HG03342 (cell line): ENCODE measurements at regions not wholly inside any gene's neighbourhood (a gene's known extent, or its start where the extent isn't known, plus 50 kb on each side); places are given as distances from the start of the nearest gene placed in this dataset.
A peak's percentile ranks its signal among the peaks of the same experiment; 100 is the strongest.
"Not testable (repeated sequence)": the region's sequence is repeated elsewhere in the genome, so short reads cannot be mapped to it uniquely, and the experiment has no call there.

Source experiments
- ATAC-seq: cut with Tn5 transposase; IDR thresholded peaks from one replicate; pipeline ENCODE4 v1.9.1; 2021; ENCODE audit warnings: mild to moderate bottlenecking, moderate library complexity; ENCODE audit not compliant: unreplicated experiment

DNA sequence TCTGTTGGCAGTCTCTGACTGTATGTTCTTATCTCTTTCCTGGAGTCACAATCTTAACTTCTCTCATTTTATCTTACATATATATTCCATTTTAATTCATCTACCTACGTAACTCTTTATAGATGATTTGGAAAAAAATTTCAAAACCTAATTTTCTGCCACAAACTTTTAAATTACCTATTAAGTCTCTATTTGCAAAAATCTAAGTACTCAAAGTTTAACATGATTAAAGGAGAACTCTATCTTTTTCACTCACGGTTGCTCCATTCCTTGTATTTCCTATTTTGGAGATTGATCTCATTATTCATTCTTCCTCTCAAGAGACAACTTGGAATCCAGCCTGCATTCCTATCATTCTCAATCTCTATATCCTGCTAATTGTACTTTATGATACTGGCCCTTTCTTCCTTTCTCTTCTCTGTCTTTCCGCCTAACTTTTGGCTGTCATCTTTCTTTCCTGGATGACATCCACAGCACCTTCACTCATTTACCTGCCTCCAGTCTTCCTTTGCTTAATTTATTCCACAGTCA lies 1071.1 kb upstream of the CITED2 start:
- ATAC-seq: no peak

DNA sequence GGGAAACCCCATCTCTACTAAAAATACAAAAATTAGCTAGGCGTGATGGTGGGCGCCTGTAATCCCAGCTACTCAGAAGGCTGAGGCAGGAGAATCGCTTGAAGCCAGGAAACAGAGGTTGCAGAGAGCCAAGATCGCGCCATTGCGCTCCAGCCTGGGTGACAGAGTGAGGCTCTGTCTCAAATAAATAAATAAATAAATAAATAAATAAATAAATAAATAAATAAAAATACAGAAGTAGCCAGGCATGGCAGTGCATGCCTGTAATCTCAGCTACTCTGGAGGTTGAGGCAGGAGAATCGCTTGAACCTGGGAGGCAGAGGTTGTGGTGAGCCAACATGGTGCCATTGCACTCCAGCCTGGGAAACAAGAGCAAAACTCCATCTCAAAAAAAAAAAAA lies 1068.7 kb upstream of the CITED2 start:
- not testable (repeated sequence) for ATAC-seq

DNA sequence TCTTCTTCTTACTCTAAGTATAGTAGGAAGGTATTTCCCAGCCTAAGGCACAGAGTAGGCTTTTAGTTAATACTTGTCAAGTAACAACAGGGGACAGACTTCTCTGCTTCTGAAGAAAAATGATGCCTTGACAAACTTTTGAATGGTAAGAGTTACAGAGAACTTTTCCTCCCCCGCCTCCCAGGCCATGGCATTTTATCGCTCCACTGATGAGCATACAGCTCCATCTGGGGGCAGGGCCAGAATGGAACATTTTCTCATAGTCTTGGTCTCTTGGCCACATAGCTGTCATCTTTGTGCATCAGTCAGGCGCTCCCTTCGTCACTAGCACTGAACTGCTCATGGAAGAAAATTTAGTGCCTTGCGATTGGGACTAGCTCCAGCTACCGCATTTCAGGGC lies 1066.8 kb upstream of the CITED2 start:
- no peak for ATAC-seq

DNA sequence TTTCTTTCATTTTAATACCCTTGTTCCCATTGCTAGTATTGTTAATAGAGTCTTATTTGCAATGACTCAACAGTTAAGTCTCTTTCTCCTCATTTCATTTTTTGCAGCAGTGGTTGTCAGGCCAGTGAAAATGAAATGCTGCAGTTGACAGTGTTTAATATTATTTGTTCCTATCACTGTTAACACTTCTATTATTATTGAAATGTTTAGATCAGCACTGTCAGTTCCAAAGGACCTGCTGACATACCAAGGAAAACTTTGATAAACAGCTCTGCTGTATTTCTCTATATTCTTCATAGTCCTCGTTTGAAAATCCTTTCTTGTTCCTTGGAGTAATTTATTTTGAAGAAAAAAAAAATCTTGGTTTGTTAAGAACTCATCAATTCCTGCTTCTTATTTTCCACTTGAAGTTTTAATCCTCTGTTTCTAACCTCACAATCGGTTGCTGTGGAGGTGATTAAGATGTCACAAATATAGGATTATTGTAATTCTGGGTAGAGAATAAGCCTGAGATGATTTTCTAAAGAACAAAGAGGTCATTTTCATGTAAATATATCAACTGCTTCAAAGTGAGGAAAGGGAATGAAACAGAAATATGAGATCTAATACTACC lies 1065.9 kb upstream of the CITED2 start:
- ATAC-seq: no peak

DNA sequence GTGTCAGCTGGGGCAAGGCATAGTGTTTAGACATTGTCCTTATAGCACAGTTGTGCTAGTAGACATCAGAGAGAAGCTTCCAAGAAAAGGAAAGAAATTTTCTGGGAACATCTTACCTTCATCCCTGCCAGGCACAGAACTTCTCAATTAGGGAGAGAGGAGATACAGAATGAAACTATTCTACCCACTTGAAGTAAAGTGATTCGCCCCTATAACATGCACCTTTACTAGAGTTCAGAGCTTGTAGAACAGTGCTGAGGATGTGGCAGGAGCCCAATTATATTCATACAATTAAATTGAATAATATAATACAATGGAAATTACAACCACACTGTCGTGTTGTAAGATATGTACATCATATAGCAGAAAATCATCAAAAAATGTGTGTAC lies 1063.9 kb upstream of the CITED2 start:
- ATAC-seq: no peak

DNA sequence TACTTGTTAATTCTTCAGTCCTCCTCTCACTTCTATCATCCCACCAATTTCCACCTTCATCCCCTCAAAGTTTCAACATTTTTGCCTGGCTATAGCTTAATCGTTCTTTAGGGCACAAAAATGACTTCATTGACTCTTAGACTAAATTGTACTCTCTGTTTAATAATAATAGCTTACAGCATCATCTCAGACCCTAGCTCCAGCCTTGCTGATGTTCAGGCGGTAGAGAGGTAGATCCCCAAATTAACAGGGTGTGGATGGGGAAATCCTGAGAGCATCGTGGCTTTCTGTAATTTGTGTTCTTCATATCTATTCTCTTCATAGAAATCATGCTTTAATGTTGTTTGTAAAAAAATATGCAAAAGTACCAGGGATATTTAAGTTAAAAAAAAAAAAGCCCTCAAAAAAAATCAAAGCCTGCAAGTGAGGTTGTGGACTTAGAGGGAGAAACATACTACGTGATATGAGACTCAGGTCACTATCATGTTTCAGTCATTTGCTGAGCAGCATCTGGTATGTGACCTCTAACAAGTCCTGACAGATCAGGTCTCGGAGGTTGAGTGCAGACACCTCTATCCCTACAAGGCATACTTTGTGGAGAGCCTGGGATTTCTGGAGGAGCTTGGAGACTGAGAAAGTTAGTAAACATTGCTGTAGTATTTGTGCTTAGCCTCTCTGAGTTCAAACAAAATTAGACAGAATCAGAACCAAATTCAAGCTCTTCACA lies 1063.3 kb upstream of the CITED2 start:
- ATAC-seq: no peak

DNA sequence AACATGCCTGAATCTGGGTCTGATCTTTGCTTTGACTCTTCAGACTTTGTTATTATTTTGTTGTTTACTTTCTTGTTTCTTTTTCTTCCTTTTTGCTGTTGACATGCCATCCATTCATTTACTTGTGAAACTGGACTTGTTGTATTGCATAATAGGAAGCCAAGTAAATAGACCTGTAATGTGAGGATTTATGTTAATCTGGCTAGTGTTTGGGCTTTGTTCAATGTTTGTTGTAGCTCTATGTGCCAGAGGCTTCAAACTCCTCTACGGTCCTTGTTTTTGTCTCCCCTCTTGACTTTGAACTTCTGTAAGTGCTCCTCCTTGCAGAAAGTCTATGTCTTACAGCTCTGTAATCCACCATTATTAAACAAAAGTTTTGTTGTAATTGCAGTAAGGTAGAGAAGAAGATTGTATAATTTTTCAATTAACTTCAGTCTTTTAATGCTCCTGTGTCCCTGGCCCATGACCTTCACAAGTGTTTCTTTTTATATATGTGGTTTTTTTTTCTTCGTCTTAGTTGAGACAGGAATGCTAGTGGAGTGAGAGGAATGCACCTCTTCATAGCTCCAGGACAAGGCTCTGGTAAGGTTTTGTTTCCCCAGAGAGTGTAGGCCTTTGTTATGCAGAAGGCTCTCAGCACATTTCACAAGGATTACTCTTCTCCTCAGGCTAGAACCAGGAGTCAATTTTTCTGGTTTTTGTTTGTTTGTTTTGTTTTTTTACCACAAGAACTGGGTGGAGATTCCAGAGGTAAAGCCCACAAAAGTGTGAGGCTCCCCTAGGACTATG lies 1061.8 kb upstream of the CITED2 start:
- ATAC-seq: no peak

DNA sequence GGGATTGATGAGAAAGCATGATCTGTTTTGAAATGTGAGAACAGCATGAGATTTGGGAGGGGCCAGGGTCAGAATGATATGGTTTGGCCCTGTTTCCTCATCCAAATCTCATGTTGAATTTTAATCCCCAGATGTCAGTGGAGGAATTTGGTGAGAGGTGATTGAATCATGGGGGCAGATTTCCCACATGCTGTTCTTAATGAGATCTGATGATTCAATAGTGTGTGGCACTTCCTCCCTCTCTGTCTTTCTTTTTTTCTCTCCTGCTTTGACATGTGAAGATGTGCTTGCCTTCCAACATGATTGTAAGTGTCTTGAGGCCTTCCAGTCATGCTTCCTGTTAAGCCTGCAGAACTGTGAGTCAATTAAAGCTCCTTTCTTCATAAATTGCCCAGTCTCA lies 1060.3 kb upstream of the CITED2 start:
- ATAC-seq: no peak

DNA sequence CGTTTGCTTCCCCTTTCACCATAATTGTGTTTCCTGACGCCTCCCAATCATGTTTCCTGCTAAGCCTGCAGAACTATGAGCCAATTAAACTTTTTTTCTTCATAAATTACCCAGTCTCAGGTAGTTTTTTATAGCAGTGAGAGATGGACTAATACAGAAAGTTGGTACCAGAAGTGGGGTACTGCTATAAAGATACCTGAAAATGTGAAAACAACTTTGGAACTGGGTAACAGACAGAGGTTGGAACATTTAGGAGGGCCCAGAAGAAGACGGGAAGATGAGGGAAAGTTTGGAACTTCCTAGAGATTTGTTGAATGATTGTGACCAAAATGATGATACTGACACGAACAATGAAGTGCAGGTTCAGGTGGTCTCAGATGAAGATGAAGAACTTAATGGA lies 1058.6 kb upstream of the CITED2 start:
- no peak for ATAC-seq

DNA sequence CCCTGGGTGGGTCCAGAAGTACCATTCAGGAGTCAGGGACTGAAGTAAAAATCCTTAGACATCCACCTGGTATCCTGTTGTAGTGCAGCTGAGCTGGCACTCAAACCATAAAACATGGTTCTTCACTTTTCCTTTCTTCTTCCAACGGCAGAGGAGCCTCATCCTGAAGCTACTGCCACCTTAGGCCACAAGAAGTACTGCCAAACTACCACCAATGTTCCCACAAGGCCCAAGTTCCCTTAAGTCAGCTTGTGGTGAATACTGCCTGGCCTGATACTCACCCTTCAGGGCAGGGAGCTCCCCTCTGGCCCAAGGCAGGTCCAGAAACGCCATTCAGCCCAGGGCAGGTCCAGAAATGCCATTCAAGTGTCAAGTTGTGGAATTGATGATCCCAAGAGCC lies 1053.4 kb upstream of the CITED2 start:
- ATAC-seq: peak; percentile 67

DNA sequence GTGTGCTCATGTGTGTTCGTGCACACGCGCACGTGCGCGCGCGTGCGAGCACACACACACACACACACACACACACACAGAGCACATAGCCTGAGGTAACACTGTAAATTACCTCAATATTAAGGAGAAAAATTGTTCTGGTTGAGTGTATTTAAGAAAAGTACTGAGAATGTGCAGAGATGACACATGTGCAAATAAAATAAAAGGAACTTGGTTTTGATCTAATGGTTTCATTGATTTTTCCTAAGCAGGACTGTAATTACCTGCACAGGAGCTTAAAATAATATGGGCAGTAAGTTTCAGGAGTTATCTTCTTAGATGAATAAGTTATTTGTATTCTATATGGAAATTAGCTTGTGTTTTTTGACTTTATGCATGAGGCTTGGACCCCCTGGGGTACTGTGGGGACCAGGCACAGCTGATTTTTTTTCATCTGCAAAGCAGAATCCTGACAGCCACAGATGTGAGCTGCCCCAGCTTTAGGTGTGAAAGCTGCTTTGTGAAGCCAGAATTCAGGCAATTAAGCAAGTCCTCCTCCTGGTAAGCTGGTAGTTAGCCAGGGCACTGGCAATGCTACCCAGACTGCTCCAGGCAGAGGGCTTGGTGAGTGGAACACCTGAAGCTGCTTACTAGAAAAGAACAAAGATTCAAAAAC lies 1040.6 kb upstream of the CITED2 start:
- ATAC-seq: no peak

DNA sequence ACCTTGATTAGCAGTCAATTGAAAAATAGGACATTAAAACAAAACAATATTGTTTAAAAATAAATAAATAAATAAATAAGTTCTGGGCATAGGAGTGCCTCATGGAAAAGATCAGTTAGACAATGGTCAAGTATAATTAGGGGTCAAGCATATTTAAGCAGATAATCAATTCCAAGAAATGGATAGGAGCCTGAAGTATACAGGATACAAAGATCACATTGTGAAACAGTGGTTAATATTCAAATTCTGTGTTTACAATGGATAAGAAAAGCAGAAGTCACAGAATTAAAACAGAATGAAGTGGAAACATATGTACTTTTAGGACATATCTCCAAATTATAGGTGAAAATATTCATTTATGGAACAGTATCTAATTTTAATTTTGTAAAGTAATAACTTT lies 1028.6 kb upstream of the CITED2 start:
- no peak for ATAC-seq

DNA sequence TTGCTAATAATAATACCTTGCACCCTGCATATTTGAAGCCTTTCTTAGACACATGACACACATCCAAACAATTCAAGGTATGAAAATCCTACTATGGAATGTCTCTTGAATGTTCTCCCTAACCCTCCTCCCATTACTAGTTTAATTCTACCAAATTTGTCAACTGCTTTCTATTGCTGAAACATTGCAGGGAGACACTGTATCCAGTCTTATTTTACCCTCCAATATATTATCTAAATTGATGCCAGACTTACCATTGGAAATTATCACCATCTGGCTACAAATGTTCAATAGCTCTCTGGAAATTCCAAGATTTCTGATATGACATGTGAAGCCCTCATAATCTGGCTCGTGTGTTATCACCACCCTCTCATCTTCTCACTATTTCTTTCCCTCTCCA lies 1027.3 kb upstream of the CITED2 start:
- no peak for ATAC-seq

DNA sequence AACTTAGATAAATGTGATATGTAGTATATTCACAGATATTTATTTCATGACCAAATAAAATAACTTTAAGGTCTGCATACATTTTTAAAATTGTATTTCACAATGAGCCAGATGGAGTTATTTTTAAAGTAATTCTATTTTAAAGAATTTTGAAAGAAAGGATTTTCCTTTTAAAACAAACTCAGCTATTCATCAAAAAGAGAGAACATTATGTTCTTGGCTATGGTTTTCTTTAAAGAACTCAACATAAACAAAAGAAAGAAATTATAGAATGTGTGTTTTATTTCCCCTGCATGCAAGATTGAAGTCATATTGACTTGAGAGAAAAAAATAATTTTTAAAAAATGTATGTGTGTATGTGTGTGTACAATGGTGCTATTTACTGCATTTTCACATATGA lies 1023.6 kb upstream of the CITED2 start:
- ATAC-seq: no peak

DNA sequence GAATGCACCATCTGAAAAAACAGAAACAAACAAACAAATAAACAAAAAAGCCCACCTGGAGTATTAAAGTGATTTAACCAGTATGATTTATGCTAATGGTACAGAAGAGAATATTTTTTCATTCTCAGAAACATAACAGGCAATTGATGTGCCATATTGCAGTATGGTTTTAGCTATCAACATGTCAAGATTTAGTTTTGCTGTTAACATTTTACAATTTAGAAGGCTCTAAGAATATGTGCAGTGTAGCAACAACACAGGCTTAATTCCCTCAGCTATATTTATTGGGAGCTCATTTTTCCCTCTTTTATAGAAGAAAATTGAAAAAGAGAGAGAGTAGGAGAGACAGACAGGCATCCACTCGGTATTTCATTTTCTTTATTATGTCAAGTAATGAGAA lies 1022.7 kb upstream of the CITED2 start:
- ATAC-seq: no peak

DNA sequence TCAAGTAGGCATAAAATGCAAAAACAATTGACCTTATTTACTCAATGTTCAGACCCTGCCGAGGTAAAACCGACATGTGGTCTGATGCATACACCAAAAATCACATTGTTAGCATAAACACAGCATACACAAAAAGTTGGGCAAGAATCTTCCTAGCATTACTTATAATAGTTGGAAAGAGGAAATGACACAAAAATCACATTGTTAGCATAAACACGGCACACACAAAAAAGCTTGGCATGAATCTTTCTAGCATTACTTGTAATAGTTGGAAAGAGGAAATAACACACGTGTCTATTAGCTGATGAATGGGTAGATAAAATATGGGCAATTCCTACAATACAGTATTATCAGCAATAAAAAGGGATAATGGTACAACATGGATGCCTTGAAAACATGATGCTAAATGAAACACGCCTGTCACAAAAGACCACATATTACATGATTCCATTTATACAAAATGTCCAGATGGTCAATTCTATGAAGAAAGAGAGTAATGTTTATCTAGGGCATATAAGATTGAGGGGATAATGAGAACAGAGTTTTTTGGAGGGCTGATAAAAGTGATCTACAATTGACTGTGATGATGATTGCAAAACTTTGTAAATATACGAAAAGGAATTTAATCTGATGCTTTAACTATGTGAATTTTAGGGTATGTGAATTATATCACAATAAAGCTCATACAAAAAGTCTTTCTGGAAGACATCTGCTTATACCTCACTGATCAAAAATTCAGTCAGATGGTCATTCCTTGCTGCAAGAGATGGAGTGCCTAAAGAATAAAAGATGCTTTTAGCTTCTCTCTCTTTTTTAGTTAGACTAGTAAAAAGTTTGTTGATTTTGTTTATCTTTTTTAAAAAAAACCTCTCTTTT lies 1019.5 kb upstream of the CITED2 start:
- ATAC-seq: no peak

DNA sequence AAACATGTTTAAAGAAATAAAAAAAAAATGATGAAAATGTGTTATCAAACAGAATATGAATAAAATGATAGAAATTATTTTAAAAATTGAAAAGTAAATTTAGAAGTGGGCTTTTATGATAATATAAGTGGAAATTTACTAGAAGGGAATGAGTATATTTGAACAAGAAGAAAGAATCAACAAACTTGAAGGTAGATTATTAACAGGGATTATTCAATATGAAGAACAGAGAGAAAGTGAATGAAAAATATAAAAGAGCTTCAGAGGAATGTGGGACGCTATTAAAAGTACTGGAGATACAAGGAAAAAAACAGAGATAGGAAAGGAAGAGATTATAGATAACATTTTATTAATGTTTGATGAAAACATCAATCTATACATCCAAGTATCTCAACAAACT lies 1014.4 kb upstream of the CITED2 start:
- ATAC-seq: no peak

DNA sequence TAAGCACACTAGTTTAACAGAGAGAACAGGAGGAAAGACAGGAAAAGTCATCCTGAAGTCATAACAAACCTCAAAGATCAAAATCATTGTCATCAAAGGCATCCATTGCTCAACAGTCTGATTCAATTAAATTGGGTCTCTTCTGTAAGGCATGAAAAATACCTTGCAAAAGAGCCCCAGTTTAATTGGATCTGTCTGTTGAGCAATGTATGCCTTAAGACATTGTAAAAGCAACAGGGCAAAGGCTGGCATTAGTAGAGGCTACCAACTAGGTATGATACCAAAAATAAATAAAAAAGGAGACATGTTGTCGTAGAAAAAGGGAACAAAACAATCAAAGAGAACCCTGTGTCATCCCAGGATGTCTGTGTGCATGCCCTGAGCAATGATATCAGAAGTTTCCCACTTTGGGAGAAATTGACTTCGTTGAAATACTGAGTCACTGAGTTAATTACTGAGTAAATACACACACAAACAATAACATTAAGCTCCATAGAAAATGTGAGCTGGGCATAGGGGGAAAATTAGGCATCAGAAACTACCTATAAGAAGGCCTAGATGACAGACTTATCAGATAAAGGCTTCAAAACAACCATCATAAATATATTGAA lies 1013.8 kb upstream of the CITED2 start:
- ATAC-seq: no peak

DNA sequence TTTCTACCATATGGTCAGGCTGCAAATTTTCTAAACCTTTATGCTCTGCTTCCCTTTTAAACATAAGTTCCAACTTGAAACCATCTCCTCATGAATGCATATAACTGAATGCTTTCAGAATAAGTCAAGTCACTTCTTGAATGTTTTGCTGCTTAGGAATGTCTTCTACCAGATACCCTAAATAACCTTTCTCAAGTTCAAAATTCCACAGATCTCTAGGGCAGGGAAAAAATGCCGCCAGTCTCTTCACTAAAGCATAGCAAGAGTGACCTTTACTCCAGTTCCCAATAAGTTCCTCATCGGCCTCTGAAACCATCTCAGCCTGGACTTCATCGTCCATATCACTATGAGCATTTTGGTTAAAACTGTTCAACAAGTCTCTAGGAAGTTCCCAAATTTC lies 1011.2 kb upstream of the CITED2 start:
- ATAC-seq: no peak

DNA sequence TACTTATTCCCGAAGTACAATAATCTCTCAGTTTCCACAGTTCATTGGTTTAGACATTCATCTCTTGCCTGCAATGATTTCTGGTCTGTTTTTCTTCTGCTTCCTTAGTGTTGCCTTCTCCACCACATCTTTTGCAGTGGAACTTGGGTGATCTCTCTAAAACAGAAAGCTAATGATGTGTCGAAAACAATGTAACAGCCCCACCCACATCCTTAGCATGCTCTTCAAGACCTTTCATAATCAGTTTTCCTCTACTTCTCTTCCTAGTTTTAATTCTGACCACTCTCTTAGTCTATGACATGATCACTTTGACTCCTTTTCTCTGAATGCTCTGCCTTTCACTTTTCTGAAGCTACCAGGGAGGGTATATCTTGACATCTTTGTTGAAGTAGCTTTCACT lies 1007.9 kb upstream of the CITED2 start:
- no peak for ATAC-seq
